NT2/D1 (cell line): ENCODE measurements at regions not wholly inside any gene's neighbourhood (a gene's known extent, or its start where the extent isn't known, plus 50 kb on each side); places are given as distances from the start of the nearest gene placed in this dataset.

Source experiments
- SUZ12 ChIP-seq: IDR thresholded peaks from 2 replicates; pipeline ENCODE4 v1.6.1; 2011; ENCODE audit not compliant: insufficient read length, insufficient read depth; ENCODE audit errors: extremely low read depth
- YY1 ChIP-seq: IDR thresholded peaks from 2 replicates; pipeline ENCODE4 v1.6.1; 2011; ENCODE audit not compliant: insufficient read length, insufficient read depth
- ZNF274 ChIP-seq: IDR thresholded peaks from 2 replicates; pipeline ENCODE4 v1.6.1; 2011; ENCODE audit warnings: mild to moderate bottlenecking, low read depth, low read length

GRCh38 chr4:177147668-177148067 lies 162.0 kb upstream of the NEIL3 start:
- TF ChIP-seq SUZ12 (no peak), ZNF274 (no peak), YY1 (no peak)
